KMS-11 (cell line): ENCODE measurements at regions not wholly inside any gene's neighbourhood (a gene's known extent, or its start where the extent isn't known, plus 50 kb on each side); places are given as distances from the start of the nearest gene placed in this dataset.

Experiments
- H2AFZ ChIP-seq: fragments of 200-600 bp; sonication (generic); 2 replicates; pipeline ENCODE4 v1.6.1; 2016; ENCODE audit warnings: antibody characterized with exemption, mixed run types, low read depth
- H3K27ac ChIP-seq: fragments of 200-600 bp; sonication (generic); 2 replicates; pipeline ENCODE4 v1.6.1; 2016; ENCODE audit warnings: mild to moderate bottlenecking, mixed run types
- H3K27me3 ChIP-seq: fragments of 200-600 bp; sonication (generic); 2 replicates; pipeline ENCODE4 v1.6.1; 2017; ENCODE audit warnings: mild to moderate bottlenecking, low read depth, mixed run types, moderate library complexity; ENCODE audit not compliant: insufficient read depth
- H3K36me3 ChIP-seq: fragments of 200-600 bp; sonication (generic); 2 replicates; pipeline ENCODE4 v1.6.1; 2017; ENCODE audit warnings: mild to moderate bottlenecking, mixed run types; ENCODE audit not compliant: insufficient read depth
- H3K4me1 ChIP-seq: fragments of 200-600 bp; sonication (generic); 2 replicates; pipeline ENCODE4 v1.6.1; 2016; ENCODE audit warnings: mild to moderate bottlenecking, low read depth, mixed run types; ENCODE audit not compliant: poor library complexity, severe bottlenecking
- H3K4me2 ChIP-seq: fragments of 200-600 bp; sonication (generic); 2 replicates; pipeline ENCODE4 v1.7.0; 2016; ENCODE audit warnings: mild to moderate bottlenecking, mixed run types
- H3K4me3 ChIP-seq: fragments of 200-600 bp; sonication (generic); IDR thresholded peaks from 2 replicates; pipeline ENCODE4 v1.6.1; 2017; ENCODE audit warnings: low read depth, low read length, mixed read lengths; ENCODE audit not compliant: insufficient read depth
- H3K79me2 ChIP-seq: fragments of 200-600 bp; sonication (generic); 2 replicates; pipeline ENCODE4 v1.6.1; 2016; ENCODE audit warnings: low read depth, mixed run types; ENCODE audit not compliant: insufficient read depth
- H3K9ac ChIP-seq: fragments of 200-600 bp; sonication (generic); 2 replicates; pipeline ENCODE4 v1.6.1; 2016; ENCODE audit warnings: mild to moderate bottlenecking, mixed run types
- H4K20me1 ChIP-seq: fragments of 200-600 bp; sonication (generic); 2 replicates; pipeline ENCODE4 v1.6.1; 2016; ENCODE audit warnings: mild to moderate bottlenecking, mixed run types; ENCODE audit not compliant: insufficient read depth
- TF ChIP-seq, protein P1 (sequence below): fragments of 200-600 bp; sonication (generic); conservative IDR thresholded peaks from 2 replicates; pipeline ENCODE4 v1.6.1; 2017; ENCODE audit warnings: low read depth, mild to moderate bottlenecking, antibody characterized with exemption, low read length, moderate library complexity, mixed read lengths

GRCh38 chr13:90532861-90533492 lies 814.5 kb upstream of the MIR17HG start:
- no peaks in the 10 kb centered on the region for H3K4me1 ChIP-seq
- no peaks in the 10 kb centered on the region for H3K27me3 ChIP-seq
- H3K79me2 ChIP-seq, result no peaks in the 10 kb centered on the region
- H4K20me1 ChIP-seq, result no peaks in the 10 kb centered on the region
- H2AFZ ChIP-seq, result no peak overlapping the region
- H3K9ac ChIP-seq, result no peak overlapping the region
- TF ChIP-seq, protein P1, sequence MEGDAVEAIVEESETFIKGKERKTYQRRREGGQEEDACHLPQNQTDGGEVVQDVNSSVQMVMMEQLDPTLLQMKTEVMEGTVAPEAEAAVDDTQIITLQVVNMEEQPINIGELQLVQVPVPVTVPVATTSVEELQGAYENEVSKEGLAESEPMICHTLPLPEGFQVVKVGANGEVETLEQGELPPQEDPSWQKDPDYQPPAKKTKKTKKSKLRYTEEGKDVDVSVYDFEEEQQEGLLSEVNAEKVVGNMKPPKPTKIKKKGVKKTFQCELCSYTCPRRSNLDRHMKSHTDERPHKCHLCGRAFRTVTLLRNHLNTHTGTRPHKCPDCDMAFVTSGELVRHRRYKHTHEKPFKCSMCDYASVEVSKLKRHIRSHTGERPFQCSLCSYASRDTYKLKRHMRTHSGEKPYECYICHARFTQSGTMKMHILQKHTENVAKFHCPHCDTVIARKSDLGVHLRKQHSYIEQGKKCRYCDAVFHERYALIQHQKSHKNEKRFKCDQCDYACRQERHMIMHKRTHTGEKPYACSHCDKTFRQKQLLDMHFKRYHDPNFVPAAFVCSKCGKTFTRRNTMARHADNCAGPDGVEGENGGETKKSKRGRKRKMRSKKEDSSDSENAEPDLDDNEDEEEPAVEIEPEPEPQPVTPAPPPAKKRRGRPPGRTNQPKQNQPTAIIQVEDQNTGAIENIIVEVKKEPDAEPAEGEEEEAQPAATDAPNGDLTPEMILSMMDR, result no peak
- H3K27ac ChIP-seq, result no peak overlapping the region
- H3K4me2 ChIP-seq, result no peak overlapping the region
- no peaks in the 10 kb centered on the region for H3K36me3 ChIP-seq
- no peak overlapping the region for H3K4me3 ChIP-seq

DNA sequence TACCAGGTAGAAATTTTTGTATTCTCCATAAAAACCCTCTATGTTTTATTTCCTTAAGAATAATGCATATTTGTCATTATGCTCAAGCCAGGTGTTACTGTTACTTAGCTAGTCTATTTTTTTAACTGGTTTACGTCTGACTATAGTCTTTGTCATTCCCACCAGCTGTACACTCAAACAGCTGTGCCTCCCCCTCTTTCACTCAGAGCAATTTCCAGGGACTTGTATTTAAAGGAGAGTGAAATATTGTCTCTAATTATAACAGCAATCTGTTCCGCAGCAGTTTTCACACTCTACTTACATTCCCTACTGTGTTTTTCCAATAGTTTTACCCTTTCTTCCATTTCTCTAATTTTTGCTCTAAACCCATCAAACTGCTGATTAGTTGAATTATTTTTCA lies 813.6 kb upstream of the MIR17HG start:
- Histone ChIP-seq H3K4me1 (no peaks in the 10 kb centered on the region), H3K9ac (no peak overlapping the region), H3K27me3 (no peaks in the 10 kb centered on the region), H3K36me3 (no peaks in the 10 kb centered on the region), H3K27ac (no peak overlapping the region), H4K20me1 (no peaks in the 10 kb centered on the region), H3K4me3 (no peak overlapping the region), H2AFZ (no peak overlapping the region), H3K79me2 (no peaks in the 10 kb centered on the region), H3K4me2 (no peak overlapping the region)
- TF ChIP-seq, protein P1, result no peak

DNA sequence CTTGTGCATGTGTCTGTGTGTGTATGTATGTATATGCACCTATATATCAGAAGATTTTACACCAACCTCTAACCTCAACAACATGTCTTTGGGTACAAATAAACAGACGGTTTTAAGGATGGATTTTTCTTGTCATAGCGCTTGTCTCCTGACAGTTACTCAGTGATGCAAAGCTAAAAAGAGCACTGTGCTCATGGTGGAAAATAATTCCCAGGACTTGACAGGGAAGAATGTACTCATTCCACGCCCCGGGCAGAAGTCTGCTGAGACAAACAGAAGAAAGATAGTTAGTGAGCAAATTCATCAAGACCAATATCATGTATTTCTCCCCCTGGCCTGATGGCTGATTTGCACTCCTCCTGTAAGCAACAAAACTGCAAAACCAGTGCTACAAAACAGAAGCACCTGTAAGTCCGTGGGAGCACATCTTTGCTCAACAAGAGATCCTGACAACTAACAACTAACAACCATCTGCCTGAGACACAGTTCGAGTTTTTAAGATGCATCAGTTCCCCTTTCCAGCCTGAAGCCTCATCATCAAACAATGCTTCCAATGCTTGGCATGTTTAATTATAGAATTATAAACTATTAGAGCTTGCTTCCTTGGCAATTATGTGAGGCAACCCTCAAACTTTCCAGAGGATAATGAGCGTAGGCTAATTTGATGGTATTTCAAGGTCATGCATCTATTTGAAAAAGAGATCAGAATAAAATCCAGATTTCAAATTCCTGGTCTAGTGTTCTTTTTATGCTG lies 812.7 kb upstream of the MIR17HG start:
- Histone ChIP-seq H3K27ac (no peak overlapping the region), H3K4me3 (no peak overlapping the region), H3K4me2 (no peak overlapping the region), H3K27me3 (no peaks in the 10 kb centered on the region), H3K36me3 (no peaks in the 10 kb centered on the region), H4K20me1 (no peaks in the 10 kb centered on the region), H3K9ac (no peak overlapping the region), H3K79me2 (no peaks in the 10 kb centered on the region), H2AFZ (no peak overlapping the region), H3K4me1 (no peaks in the 10 kb centered on the region)
- TF ChIP-seq, protein P1, result no peak

- Histone ChIP-seq H3K4me3 (no peak overlapping the region), H3K79me2 (no peaks in the 10 kb centered on the region), H3K36me3 (no peaks in the 10 kb centered on the region), H3K4me2 (no peak overlapping the region), H3K9ac (no peak overlapping the region), H2AFZ (no peak overlapping the region), H3K4me1 (no peaks in the 10 kb centered on the region), H3K27me3 (no peaks in the 10 kb centered on the region), H4K20me1 (no peaks in the 10 kb centered on the region), H3K27ac (no peak overlapping the region)
- TF ChIP-seq, protein P1, result no peak
Measured at GRCh38 chr13:90535421-90535820, 812.1 kb upstream of the MIR17HG start.
